Spleen (tissue), 7 donors: ENCODE measurements at regions not wholly inside any gene's neighbourhood (a gene's known extent, or its start where the extent isn't known, plus 50 kb on each side); places are given as distances from the start of the nearest gene placed in this dataset.

Source experiments
- CTCF ChIP-seq, 11 experiments: fragments of 200-600 bp in 7 of 11; fragments of 450-650 bp in 4 of 11; sonication (generic) in 4 of 11; IDR thresholded peaks in 8 of 11; conservative IDR thresholded peaks in 3 of 11; 1 replicate in 7 of 11; 2 replicates in 4 of 11; pipeline versions ENCODE4 v1.4.0 to v1.8.0; 2016 to 2021; ENCODE audit warnings: antibody characterized with exemption in 11 of 11, inconsistent platforms in 4 of 11, mild to moderate bottlenecking in 1 of 11
- POLR2A ChIP-seq, 3 donors: fragments of 450-650 bp; IDR thresholded peaks; one replicate each; pipeline ENCODE4 v1.5.1; 2017; ENCODE audit warnings: antibody characterized with exemption in 3 of 3, mild to moderate bottlenecking in 1 of 3
- donor health status: DM: no; HTN: no; CAD: no; lungs with moderate emphysema.
- donor health status: DM: no; HTN: no; CAD: no.
- donor health status: DM: no; HTN: no; CAD: no.

GRCh38 chr16:25575363-25575762 lies 116.4 kb upstream of the HS3ST4 start:
- TF ChIP-seq CTCF (IDR thresholded peaks at IDR 0.05 in 8 of 11, conservative IDR thresholded peaks at IDR 0.05 in 3 of 11) (no peak), POLR2A (IDR thresholded peaks at IDR 0.05) (no peak)
